ENCODE measurements at regions not wholly inside any gene's neighbourhood (a gene's known extent, or its start where the extent isn't known, plus 50 kb on each side); places are given as distances from the start of the nearest gene placed in this dataset.

DNA sequence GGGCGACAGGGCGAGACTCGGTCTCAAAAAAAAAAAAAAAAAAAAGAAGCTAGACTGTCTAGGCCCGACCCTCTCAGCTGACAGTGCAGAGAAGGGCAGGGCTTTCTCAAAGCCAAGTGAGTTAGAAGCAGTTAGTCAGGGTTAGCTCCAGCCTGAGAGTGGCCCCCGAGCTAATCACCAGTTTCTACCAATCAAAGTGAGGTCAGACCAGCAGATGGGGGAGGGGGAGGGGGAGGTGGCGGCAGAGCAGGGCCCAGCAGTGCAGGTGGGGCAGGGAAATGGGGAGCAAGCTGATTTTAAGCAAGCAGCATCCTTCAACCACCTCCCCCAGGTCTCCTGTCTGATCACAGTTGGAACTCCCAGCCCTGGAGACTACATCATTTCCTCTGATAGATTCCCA lies 55.3 kb upstream of the PRR5 start:
- TF ChIP-seq, protein P1, sequence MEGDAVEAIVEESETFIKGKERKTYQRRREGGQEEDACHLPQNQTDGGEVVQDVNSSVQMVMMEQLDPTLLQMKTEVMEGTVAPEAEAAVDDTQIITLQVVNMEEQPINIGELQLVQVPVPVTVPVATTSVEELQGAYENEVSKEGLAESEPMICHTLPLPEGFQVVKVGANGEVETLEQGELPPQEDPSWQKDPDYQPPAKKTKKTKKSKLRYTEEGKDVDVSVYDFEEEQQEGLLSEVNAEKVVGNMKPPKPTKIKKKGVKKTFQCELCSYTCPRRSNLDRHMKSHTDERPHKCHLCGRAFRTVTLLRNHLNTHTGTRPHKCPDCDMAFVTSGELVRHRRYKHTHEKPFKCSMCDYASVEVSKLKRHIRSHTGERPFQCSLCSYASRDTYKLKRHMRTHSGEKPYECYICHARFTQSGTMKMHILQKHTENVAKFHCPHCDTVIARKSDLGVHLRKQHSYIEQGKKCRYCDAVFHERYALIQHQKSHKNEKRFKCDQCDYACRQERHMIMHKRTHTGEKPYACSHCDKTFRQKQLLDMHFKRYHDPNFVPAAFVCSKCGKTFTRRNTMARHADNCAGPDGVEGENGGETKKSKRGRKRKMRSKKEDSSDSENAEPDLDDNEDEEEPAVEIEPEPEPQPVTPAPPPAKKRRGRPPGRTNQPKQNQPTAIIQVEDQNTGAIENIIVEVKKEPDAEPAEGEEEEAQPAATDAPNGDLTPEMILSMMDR (IDR thresholded peaks at IDR 0.05; ENCODE audit: low read depth, low read length) = no peak
- no peak for TF ChIP-seq EZH2phosphoT487 (IDR thresholded peaks at IDR 0.05; ENCODE audit: low read depth)

Data from OCI-LY3 (cell line).